ENCODE measurements at regions not wholly inside any gene's neighbourhood (a gene's known extent, or its start where the extent isn't known, plus 50 kb on each side); places are given as distances from the start of the nearest gene placed in this dataset.

DNA sequence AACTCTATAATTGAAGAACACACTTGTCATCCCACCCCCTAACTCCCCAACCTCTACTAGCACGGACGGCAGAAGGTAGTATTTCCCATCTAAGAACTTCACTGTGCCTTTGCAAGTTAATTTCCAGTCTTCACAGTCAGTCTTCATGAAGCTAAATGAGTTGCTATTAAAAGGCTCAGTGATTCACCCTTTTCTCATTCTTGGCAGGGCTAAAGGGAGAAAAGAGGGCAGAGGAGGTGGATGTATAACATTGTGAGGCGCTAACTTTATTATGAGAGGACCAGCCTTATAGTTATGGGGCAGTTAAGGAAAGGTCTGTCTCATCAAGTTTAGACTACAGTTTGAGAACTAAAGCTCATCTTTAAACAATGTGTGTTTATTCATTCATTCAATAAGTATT is 161.0 kb upstream of the S100G start:
- no peak for DNase-seq (ENCODE audit: low read depth in 1 of 2, low spot score in 1 of 2)

DNA sequence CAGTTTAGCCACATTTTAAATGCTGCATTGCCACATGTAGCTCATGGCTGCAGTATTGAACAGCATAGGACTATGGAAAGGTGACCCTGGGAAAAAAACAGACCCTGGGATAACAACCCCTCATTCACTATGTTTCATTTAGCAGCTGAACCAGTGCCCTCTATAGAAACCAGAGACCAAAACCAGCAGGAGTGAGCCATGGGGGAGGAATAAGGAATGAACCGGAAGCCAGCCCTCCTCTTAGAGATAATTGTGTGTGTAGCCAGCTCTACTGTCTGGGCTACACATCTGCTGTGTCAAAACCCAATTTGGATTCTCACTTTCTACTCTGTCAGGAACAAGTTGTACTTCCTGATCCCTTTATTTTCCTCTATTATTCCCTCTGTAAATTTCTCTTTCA is 158.5 kb upstream of the S100G start:
- DNase-seq (ENCODE audit: low read depth in 1 of 2, low spot score in 1 of 2), result no peak

DNA sequence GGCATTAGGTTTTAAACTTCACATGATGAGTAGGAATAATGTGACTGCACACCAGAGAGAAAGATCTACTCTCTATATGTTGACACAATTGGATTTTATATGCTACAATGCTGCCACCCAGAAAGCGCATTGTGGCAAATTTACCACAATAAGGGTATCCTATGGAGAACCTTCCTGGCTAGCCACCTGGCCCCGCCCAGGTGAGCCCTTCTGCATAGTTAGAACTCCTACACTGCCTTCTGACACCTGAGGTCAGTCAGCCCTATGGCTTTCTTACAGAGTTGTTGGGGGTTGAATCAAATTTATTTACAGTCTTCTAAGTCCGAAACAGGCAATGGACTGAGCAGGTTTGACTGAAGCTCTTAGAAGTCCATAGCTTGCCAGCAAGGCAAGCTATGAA is 153.8 kb upstream of the S100G start:
- DNase-seq (ENCODE audit: low read depth in 1 of 2, low spot score in 1 of 2), result no peak

DNA sequence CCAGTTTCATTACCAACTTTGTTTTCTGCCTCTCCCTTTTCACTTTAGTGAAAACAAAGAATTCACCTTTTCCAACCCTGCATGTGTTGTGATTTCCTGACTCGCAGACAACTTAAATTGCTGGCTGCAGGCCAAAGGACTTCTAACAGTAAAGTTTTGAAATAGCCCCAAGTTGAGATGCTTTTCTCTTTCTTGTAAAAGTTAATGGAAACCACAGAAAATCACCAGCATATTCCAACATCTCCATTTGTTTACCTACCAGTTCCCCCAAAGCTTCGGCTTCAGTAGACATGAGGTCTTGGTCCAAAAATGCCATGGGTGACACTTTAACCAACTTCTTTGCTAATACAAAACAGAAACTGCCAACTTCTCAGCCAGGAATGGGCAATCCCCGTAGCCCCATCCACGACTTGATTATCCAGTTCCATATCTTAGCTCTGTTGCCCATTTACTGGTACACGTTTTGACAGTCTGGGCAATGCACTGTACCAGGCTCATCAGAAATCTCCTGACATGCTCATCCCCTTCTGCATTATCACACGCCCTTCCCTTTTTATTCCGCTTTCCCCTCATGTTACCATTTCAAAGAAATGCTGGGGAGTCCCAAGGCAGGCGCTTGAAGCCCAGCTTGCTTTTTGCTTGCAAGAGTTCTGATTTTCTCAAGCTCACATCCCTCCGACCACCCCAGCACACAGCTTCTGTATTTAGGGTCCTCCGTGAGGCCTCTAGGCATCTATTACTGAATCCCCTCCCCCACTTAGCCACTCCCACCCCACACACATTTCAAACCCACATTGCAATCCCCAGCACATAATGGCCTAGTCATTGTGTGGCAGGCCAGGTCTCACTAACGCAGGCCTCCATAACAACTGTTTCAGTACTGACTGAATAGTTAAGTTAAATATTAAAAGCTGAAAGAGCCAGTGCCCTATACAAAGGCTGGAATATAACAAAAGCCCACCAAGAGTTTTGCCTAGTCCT is 137.9 kb upstream of the S100G start:
- DNase-seq (ENCODE audit: low read depth in 1 of 2, low spot score in 1 of 2), result no peak

DNA sequence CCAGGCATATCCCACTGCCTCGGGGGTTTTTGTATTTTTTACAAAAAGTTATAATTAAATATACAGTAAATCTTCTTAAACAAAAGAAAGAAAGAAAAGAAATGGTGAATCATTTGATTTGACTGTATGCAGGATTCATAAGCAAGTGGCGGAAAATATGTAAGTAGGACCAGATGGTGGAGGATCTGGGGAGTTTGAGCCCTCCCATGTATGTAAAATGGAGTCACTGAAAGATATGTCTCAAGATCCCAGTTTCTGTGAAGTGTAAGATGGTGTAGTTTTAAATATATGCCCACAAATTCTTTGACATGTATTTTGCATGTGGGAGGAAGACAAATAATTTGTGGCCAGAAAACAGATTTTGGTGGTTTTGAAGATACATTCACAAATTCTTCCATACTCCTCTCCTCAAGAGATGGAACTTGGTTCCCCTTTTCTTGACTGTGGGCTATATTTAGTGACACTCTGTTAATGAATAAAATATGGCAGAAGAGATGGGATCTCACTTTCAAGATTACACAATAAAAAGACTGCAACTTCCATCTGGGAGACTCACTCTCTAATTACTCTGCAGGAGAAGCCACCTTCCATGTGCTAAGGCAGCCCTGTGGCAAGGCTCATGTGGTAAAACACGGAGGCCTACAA is 133.6 kb upstream of the S100G start:
- no peak for DNase-seq (ENCODE audit: low read depth in 1 of 2, low spot score in 1 of 2)

DNA sequence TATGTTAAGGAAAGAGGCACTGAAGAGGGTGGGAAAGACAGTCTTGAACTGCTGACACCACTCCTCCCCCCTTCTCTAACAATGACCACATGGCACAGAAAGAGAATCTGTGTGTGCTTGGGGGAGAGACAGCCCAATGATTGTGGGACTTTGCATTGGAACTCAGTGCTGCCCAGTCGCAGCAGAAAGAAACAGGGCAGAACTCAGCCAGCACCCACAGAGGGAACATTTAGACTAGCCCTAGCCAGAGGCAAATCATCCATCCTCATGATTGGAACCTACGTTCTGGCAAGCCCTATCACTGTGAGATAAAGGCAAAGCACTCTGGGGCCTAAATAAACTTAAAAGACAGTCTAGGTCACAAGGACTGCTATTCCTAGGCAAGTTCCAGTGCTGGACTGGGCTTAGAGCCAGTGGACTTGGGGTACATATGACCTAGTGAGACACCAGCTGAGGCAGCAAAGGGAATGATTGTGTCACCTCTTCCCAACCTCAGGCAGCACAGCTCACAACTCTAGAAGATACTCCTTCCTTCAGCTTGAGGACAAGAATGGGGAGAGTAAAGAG is 132.8 kb upstream of the S100G start:
- DNase-seq (ENCODE audit: low read depth in 1 of 2, low spot score in 1 of 2), result no peak

DNA sequence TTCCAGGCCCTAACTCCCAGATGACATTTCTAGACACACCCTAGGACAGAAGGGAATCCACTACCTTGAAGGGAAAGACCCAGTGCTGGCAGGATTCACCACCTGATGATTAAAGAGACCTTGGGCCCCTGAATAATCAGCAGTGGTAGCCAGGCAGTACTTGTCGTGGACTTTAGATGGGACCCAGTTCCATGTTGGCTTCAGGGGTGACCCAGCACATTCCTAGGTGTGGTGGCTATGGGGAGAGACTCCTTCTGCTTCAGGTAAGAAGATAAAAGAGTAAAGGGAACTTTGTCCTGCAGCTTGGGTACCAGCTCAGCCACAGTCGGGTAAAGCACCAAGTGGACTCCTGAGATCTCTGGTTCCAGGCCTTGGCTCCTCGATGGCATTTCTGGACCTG is 131.8 kb upstream of the S100G start:
- no peak for DNase-seq (ENCODE audit: low read depth in 1 of 2, low spot score in 1 of 2)

DNA sequence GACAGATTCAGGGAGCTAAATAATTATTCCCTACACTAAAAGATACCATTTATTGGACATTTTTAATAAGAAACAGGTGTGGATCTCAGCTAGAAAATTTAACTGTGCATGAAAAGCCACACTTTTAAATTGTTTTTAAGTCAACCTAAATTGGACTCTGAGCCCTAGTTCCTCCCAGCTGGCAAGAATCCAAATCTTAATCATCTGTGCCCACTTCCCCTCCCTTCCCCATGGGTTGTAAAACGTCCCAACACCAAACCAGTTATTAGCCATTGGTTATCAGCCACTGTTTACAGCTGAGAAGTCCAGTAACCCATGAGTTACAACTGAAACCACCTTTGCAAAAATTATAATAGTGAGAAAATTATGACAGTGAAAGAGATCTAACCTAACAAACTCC is 125.6 kb upstream of the S100G start:
- DNase-seq (ENCODE audit: low read depth in 1 of 2, low spot score in 1 of 2), result no peak

DNA sequence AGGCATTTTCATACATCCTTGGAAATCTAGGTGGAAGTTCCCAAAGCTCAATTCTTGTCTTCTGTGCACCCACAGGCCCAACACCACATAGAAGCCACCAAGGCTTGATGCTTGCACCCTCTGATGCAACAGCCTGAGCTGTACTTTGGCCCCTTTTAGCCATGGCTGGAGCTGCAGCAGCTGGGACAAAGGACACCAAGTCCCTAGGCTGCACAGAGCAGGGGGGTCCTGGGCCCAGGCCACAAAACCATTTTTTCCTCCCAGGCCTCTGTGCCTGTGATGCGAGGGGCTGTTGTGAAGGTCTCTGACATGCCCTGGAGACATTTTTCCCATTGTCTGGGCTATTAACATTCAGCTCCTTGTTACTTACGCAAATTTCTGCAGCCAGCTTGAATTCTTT is 124.0 kb upstream of the S100G start:
- no peak for DNase-seq (ENCODE audit: low read depth in 1 of 2, low spot score in 1 of 2)

DNA sequence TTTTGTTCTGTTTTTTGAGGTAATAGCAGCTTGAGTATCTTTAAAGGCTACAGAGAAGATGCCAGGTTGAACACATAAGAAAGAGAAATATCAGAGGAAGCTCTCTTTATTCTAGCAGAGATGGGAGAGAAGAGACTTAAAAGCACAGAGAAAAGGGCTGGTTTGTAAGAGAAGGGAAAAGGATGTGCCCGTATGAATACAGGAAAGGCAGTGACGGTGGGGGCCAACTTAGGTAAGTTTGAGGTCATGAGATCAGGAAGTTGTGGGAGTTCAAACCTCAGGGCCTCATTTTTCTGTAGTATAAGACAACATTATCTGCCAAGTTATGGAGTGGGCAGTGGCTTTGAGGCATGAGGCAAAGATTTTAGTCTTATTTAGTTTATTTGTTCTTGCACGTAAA is 121.3 kb upstream of the S100G start:
- DNase-seq (ENCODE audit: low read depth in 1 of 2, low spot score in 1 of 2), result peak in 1 of 2 donors; percentile 2
